Ovary (tissue), 7 donors: ENCODE measurements at regions not wholly inside any gene's neighbourhood (a gene's known extent, or its start where the extent isn't known, plus 50 kb on each side); places are given as distances from the start of the nearest gene placed in this dataset.

ENCODE experiments used
- DNase-seq, 5 donors: peaks; one replicate each; pipeline ENCODE4 v3.0.0-alpha.2; 2019 to 2020
- H3K27ac ChIP-seq, 2 donors: fragments of 200-600 bp; one replicate each; pipeline versions ENCODE4 v1.5.1 to v1.8.0; 2019 to 2022
- H3K27me3 ChIP-seq: fragments of 200-600 bp; one replicate; pipeline ENCODE4 v1.8.0; 2022
- H3K36me3 ChIP-seq: fragments of 200-600 bp; sonication (generic); one replicate; pipeline ENCODE4 v1.5.1; 2019
- H3K4me1 ChIP-seq: one replicate; pipeline ENCODE4 v1.8.1; 2013; ENCODE audit warnings: mild to moderate bottlenecking, moderate library complexity; ENCODE audit not compliant: insufficient read depth
- H3K4me3 ChIP-seq: fragments of 200-600 bp; sonication (generic); one replicate; pipeline ENCODE4 v1.5.1; 2017
- H3K9me3 ChIP-seq, 2 donors: fragments of 200-600 bp in 1 of 2; sonication (generic) in 1 of 2; one replicate each; pipeline versions ENCODE4 v1.5.1 to v1.8.1; 2013 to 2019; ENCODE audit warnings: mild to moderate bottlenecking in 1 of 2, moderate library complexity in 1 of 2
- CTCF ChIP-seq, 3 donors: fragments of 450-650 bp in 2 of 3; fragments of 200-600 bp in 1 of 3; IDR thresholded peaks; one replicate each; pipeline versions ENCODE4 v1.5.1 to v1.8.0; 2016 to 2022; ENCODE audit warnings: antibody characterized with exemption in 3 of 3, mild to moderate bottlenecking in 1 of 3
- EP300 ChIP-seq: sonication (generic); formaldehyde crosslinking; IDR thresholded peaks from one replicate; pipeline ENCODE4 v1.6.1; 2017; ENCODE audit warnings: antibody characterized with exemption
- POLR2A ChIP-seq: fragments of 450-650 bp; IDR thresholded peaks from one replicate; pipeline ENCODE4 v1.6.1; 2017; ENCODE audit warnings: antibody characterized with exemption, mild to moderate bottlenecking, moderate library complexity
- WGBS, 3 donors: extraction: QIAGEN DNeasy Blood & Tissue Kit in 1 of 3; methylation state at CpG; one replicate each; pipeline versions ENCODE4 v1.1.5 to v1.1.7; 2013 to 2017; 5-methylcytosine and 5-hydroxymethylcytosine counted together
- intact Hi-C, 4 donors: fragments of 100-400 bp; cut with DNase I; formaldehyde crosslinking; loops; one replicate each; pipeline versions ENCODE4 v1.11.0 to v1.15.1; 2022 to 2023
- donor health status: DM: no; HTN: no; CAD: no; lungs with moderate emphysema.
- donor health status: DM: no; HTN: no; CAD: no.
- donor health status: Bipolar disorder and iron deficiency.
- donor health status: DM: no; HTN: no; CAD: no.
- donor health status: DM: yes; HTN: yes; CAD: no.

GRCh38 chr1:221913351-221913892 is 171.5 kb upstream of the DUSP10 start:
- 54 to 66% (median 58%) methylated on average over 3 of the region's 3 CpGs for WGBS, 3 donors
- no peak for TF ChIP-seq EP300
- TF ChIP-seq POLR2A = no peak
- H3K4me1 ChIP-seq = no peaks in the 10 kb centered on the region
- no peaks in the 10 kb centered on the region for H3K36me3 ChIP-seq
- H3K4me3 ChIP-seq = no peak overlapping the region
- H3K9me3 ChIP-seq = no peaks in the 10 kb centered on the region
- intact Hi-C loops = no loop called here
- H3K27ac ChIP-seq = no peak overlapping the region
- no peak for DNase-seq
- H3K27me3 ChIP-seq = no peaks in the 10 kb centered on the region

DNA sequence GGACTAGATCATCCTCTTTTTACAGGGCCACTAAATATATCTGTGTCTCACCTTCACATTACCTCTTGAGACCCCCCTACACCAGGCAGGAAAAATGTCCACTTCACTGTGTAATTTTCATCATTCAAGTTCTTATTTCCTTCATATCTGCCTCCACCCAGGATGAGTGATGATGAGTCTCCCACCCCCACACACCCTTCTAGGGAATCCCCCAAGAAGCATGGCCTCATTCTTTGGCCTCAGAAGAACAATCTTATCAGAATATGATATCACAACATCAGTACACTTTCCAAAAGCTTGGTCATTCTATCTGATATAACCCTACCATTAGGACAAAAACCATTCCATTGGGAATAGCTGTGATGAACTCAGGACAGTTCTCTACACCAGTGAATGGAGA is 170.3 kb upstream of the DUSP10 start:
- no peaks in the 10 kb centered on the region for H3K27me3 ChIP-seq
- H3K9me3 ChIP-seq = no peaks in the 10 kb centered on the region
- DNase-seq = no peak
- TF ChIP-seq EP300 (no peak), CTCF (IDR thresholded peaks at IDR 0.05) (no peak), POLR2A (no peak)
- H3K4me3 ChIP-seq = no peak overlapping the region
- no peaks in the 10 kb centered on the region for H3K4me1 ChIP-seq
- H3K27ac ChIP-seq = no peak overlapping the region
- intact Hi-C loops = no loop called here
- H3K36me3 ChIP-seq = no peaks in the 10 kb centered on the region

DNA sequence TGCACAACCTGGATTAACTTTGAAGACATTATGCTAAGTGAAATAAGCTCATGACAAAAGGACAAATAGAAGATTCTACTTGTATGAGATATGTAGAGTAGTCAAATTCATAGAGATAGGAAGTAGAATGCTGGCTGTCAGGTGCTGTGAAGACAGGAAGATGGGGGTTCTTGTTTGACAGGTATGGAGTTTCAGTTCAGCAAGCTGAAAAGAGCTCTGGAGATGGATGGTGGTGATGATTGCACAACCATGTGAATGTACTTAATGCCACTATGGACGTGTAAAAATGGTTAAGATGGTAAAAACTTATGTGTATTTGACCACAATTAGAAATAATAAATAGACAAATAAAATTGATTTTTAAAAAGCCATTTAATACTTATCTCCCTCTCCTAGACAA is 169.8 kb upstream of the DUSP10 start:
- intact Hi-C loops = no loop called here
- DNase-seq = no peak
- no peaks in the 10 kb centered on the region for H3K36me3 ChIP-seq
- H3K27me3 ChIP-seq = no peaks in the 10 kb centered on the region
- H3K9me3 ChIP-seq = no peaks in the 10 kb centered on the region
- TF ChIP-seq CTCF (IDR thresholded peaks at IDR 0.05) (no peak), EP300 (no peak), POLR2A (no peak)
- 63 to 85% (median 82%) methylated on average over 1 of the region's 1 CpG for WGBS, 3 donors
- no peaks in the 10 kb centered on the region for H3K4me1 ChIP-seq
- H3K27ac ChIP-seq = no peak overlapping the region
- H3K4me3 ChIP-seq = no peak overlapping the region

- no peaks in the 10 kb centered on the region for H3K27me3 ChIP-seq
- TF ChIP-seq CTCF (IDR thresholded peaks at IDR 0.05) (no peak), EP300 (no peak), POLR2A (no peak)
- no peaks in the 10 kb centered on the region for H3K36me3 ChIP-seq
- no peaks in the 10 kb centered on the region for H3K9me3 ChIP-seq
- H3K27ac ChIP-seq = no peak overlapping the region
- intact Hi-C loops = no loop called here
- 65 to 82% (median 76%) methylated on average over 4 of the region's 4 CpGs for WGBS, 3 donors
- H3K4me1 ChIP-seq = no peaks in the 10 kb centered on the region
- no peak for DNase-seq
- H3K4me3 ChIP-seq = no peak overlapping the region
Observed at GRCh38 chr1:221910222-221910621, 168.3 kb upstream of the DUSP10 start.

DNA sequence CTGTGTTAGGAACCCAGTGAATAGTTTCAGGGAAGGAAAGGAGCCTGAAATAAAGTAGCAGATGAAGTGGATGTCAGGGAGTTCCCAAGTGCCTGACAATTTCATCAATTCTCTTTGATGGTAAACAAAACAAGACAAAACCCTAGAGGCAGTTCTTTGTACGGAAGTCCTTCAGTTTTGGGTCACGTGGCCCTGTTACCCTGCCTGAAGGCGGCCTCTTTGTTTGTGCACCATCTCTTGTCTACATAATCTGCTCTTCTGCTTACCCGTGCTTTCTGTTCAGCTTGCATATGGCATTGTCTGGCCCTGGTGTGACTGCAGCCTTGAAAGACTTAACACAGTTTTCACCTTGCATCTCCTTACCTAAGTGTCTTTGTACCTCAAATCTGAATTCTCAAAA is 166.7 kb upstream of the DUSP10 start:
- no peaks in the 10 kb centered on the region for H3K27me3 ChIP-seq
- H3K9me3 ChIP-seq = no peaks in the 10 kb centered on the region
- no peak for DNase-seq
- no peak overlapping the region for H3K27ac ChIP-seq
- no peaks in the 10 kb centered on the region for H3K36me3 ChIP-seq
- TF ChIP-seq EP300 (no peak), CTCF (IDR thresholded peaks at IDR 0.05) (no peak), POLR2A (no peak)
- intact Hi-C loops = no loop called here
- H3K4me3 ChIP-seq = no peak overlapping the region
- WGBS, 3 donors = 88 to 91% (median 89%) methylated on average over 4 of the region's 4 CpGs
- no peaks in the 10 kb centered on the region for H3K4me1 ChIP-seq
